K562 (cell line): ENCODE measurements at regions not wholly inside any gene's neighbourhood (a gene's known extent, or its start where the extent isn't known, plus 50 kb on each side); places are given as distances from the start of the nearest gene placed in this dataset.

Source experiments
- ATAC-seq: fragments of 200-7000 bp; cut with Tn5 transposase; 3 replicates; pipeline ENCODE4 v1.9.1; 2020; ENCODE audit warnings: moderate library complexity
- BruUV-seq: library from RNA; stranded (reverse); fragments of 400-500 nt; replicated peaks from 2 replicates; lab custom pipeline; 2021; lab: Mats Ljungman, UMichigan
- CTCF ChIA-PET: fragments of 300-600 bp; formaldehyde crosslinking; extraction: SDS; loops from one replicate; lab custom pipeline; 2021; ENCODE audit warnings: low intra/inter-chr PET ratio; lab: Yijun Ruan, JAX
- POLR2A ChIA-PET: fragments of 300-600, 350-650 bp; sonication (Branson Sonifier 250); formaldehyde crosslinking; extraction: SDS; loops from one replicate; lab custom pipeline; 2021; ENCODE audit warnings: antibody characterized with exemption, inconsistent platforms; lab: Yijun Ruan, JAX
- DNase-seq, 4 experiments: peaks; one replicate each; pipeline versions ENCODE4 v3.0.0 to v3.0.0-alpha.2; 2011 to 2018; ENCODE audit warnings: low spot score in 3 of 4, mixed read lengths in 3 of 4; ENCODE audit errors: extremely low read depth in 1 of 4
- FAIRE-seq: peaks from 2 replicates; lab custom pipeline; 2011; peaks lifted over from hg19 to GRCh38; lab: Jason Lieb, UNC
- H2AFZ ChIP-seq: 2 replicates; pipeline ENCODE4 v1.6.0; 2011; ENCODE audit warnings: low read depth, low read length, control low read depth, inconsistent platforms
- H3K27ac ChIP-seq: fragments of 200-600 bp; 3 replicates; pipeline ENCODE4 v1.8.0; 2011; ENCODE audit warnings: low read depth, mild to moderate bottlenecking, control low read depth, inconsistent platforms, low read length, moderate library complexity, mixed read lengths; ENCODE audit errors: extremely low read depth
- H3K27me3 ChIP-seq, 2 experiments: fragments of 300-600 bp in 1 of 2; 2 replicates in 1 of 2; 3 replicates in 1 of 2; pipeline versions ENCODE4 v1.6.0 to v1.8.0; 2011; ENCODE audit warnings: inconsistent platforms in 2 of 2, low read length in 2 of 2, mild to moderate bottlenecking in 1 of 2, mixed read lengths in 1 of 2, moderate library complexity in 1 of 2; ENCODE audit not compliant: control insufficient read depth in 2 of 2, insufficient read depth in 2 of 2
- H3K36me3 ChIP-seq: fragments of 300-600 bp; 3 replicates; pipeline ENCODE4 v1.8.0; 2011; ENCODE audit warnings: mild to moderate bottlenecking, low read length, inconsistent platforms; ENCODE audit not compliant: control insufficient read depth, insufficient read depth
- H3K4me1 ChIP-seq, 2 experiments: fragments of 200-600 bp in 1 of 2; replicated peaks in 1 of 2; 2 replicates in 1 of 2; 3 replicates in 1 of 2; pipeline versions ENCODE4 v1.5.1 to v1.8.0; 2011; ENCODE audit warnings: inconsistent platforms in 2 of 2, low read length in 2 of 2, mild to moderate bottlenecking in 1 of 2, mixed read lengths in 1 of 2, moderate library complexity in 1 of 2; ENCODE audit not compliant: control insufficient read depth in 2 of 2, insufficient read depth in 2 of 2
- H3K4me2 ChIP-seq: 2 replicates; pipeline ENCODE4 v1.6.1; 2011; ENCODE audit warnings: low read length, control low read depth, inconsistent platforms, mixed read lengths; ENCODE audit not compliant: insufficient read depth
- H3K4me3 ChIP-seq: fragments of 200-600 bp; sonication (generic), shearing (Covaris generic); 2 replicates; pipeline ENCODE4 v1.5.1; 2016; ENCODE audit warnings: control low read depth, inconsistent platforms
- H3K79me2 ChIP-seq: fragments of 200-600 bp; 3 replicates; pipeline ENCODE4 v1.8.0; 2011; ENCODE audit warnings: low read length, inconsistent platforms; ENCODE audit not compliant: control insufficient read depth, insufficient read depth
- H3K9ac ChIP-seq, 2 experiments: 2 replicates each; pipeline versions ENCODE4 v1.6.0 to v1.6.1; 2011; ENCODE audit warnings: low read depth in 2 of 2, low read length in 2 of 2, control low read depth in 1 of 2, inconsistent platforms in 1 of 2, mild to moderate bottlenecking in 1 of 2, mixed read lengths in 1 of 2; ENCODE audit not compliant: insufficient read depth in 1 of 2
- H3K9me1 ChIP-seq: one replicate; pipeline ENCODE4 v1.6.0; 2011; ENCODE audit warnings: inconsistent platforms, mild to moderate bottlenecking, low read length, moderate library complexity; ENCODE audit not compliant: control insufficient read depth, insufficient read depth
- H3K9me3 ChIP-seq: replicated peaks from 2 replicates; pipeline ENCODE4 v1.5.1; 2011; ENCODE audit warnings: low read depth, low read length, inconsistent platforms; ENCODE audit not compliant: control insufficient read depth, insufficient read depth
- H4K20me1 ChIP-seq: replicated peaks from 2 replicates; pipeline ENCODE4 v1.6.1; 2011; ENCODE audit warnings: low read length, inconsistent platforms, mixed read lengths; ENCODE audit not compliant: control insufficient read depth, insufficient read depth
- KLF10 ChIP-seq: fragments of 250-450 bp; sonication (Bioruptor Pico); IDR thresholded peaks from 2 replicates; pipeline ENCODE4 v1.6.1; 2021; ENCODE audit warnings: matching md5 sums
- MTF1 ChIP-seq: fragments of 250-450 bp; sonication (Bioruptor Pico); IDR thresholded peaks from 2 replicates; pipeline ENCODE4 v1.9.0; 2021; ENCODE audit warnings: moderate library complexity, mild to moderate bottlenecking, inconsistent platforms, borderline replicate concordance
- NR3C1 ChIP-seq: sonication (generic); formaldehyde crosslinking; IDR thresholded peaks from 2 replicates; pipeline ENCODE4 v1.8.1; 2022; ENCODE audit warnings: missing genetic modification reagents
- SMARCC2 ChIP-seq: fragments of 450-650 bp; IDR thresholded peaks from 2 replicates; pipeline ENCODE4 v1.6.1; 2017; ENCODE audit warnings: antibody characterized with exemption, moderate library complexity, mild to moderate bottlenecking, low read depth
- WGBS: fragments of 100-300 bp; shearing (Covaris generic); methylation state at CpG from one replicate; pipeline ENCODE4 v1.1.6; 2016; ENCODE audit warnings: low coverage, mixed read lengths; ENCODE audit not compliant: insufficient coverage; ENCODE audit errors: missing lambda C conversion rate; 5-methylcytosine and 5-hydroxymethylcytosine counted together
- in situ Hi-C: fragments of 300-500 bp; cut with MboI; formaldehyde crosslinking; loops from 4 replicates; pipeline ENCODE4 v1.15.0; 2018; ENCODE audit warnings: inconsistent platforms, mixed read lengths
- intact Hi-C: fragments of 100-400 bp; cut with micrococcal nuclease; formaldehyde crosslinking; loops from 2 replicates; pipeline ENCODE4 v1.14.2; 2022
- TF ChIP-seq, protein P1 (sequence below): fragments of 200-600 bp; sonication (generic); IDR thresholded peaks from one replicate; pipeline ENCODE4 v1.6.1; 2012; ENCODE audit warnings: mild to moderate bottlenecking, low read depth, low read length, inconsistent platforms
- TF ChIP-seq, protein P2 (sequence below): sonication (generic); formaldehyde crosslinking; IDR thresholded peaks from 2 replicates; pipeline ENCODE4 v1.8.0; 2022; ENCODE audit warnings: missing genetic modification reagents, mild to moderate bottlenecking, borderline replicate concordance
- TF ChIP-seq, protein P3 (sequence below): fragments of 250-450 bp; sonication (Bioruptor Pico); IDR thresholded peaks from 2 replicates; pipeline ENCODE4 v1.8.0; 2022; ENCODE audit warnings: inconsistent platforms, mild to moderate bottlenecking, moderate library complexity, borderline replicate concordance

DNA sequence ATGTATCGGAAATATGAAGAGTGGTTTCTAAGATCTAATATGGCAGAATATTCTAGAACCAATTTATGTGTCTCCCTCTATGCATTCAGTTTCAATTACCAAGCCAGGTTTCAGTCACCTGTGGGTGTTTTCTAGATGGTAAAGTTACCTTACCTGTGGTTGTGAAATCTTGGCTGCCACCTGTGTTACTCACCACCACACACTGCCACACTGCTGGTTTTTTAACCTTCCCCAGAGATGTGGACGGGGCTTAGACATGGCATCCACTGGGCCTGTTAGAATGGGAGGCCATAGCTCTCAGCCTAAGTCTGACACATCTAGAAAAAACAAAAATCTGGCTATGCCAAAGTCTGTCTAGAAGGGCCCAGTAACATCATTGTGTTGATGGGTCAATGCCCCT lies 896.5 kb upstream of the PABPC4L start:
- H3K4me3 ChIP-seq, result no peak overlapping the region
- ATAC-seq (no peak), DNase-seq (no peak), FAIRE-seq (no peak)
- H3K9ac ChIP-seq, result no peak overlapping the region
- WGBS, result 0% methylated on average over 2 of the region's 2 CpGs
- no peaks in the 10 kb centered on the region for H4K20me1 ChIP-seq
- in situ Hi-C loops, result no loop called here
- intact Hi-C loops, result no loop called here
- H3K79me2 ChIP-seq, result no peaks in the 10 kb centered on the region
- no peaks in the 10 kb centered on the region for H3K36me3 ChIP-seq
- BruUV-seq, result no TSS peak
- no peaks in the 10 kb centered on the region for H3K4me1 ChIP-seq
- H3K27me3 ChIP-seq, result no peaks in the 10 kb centered on the region
- ChIA-PET CTCF (no interaction called here), POLR2A (no interaction called here)
- no peak overlapping the region for H3K4me2 ChIP-seq
- H3K9me3 ChIP-seq, result no peaks in the 10 kb centered on the region
- no peak overlapping the region for H2AFZ ChIP-seq
- no peak overlapping the region for H3K27ac ChIP-seq
- no peaks in the 10 kb centered on the region for H3K9me1 ChIP-seq
- TF ChIP-seq, protein P1, sequence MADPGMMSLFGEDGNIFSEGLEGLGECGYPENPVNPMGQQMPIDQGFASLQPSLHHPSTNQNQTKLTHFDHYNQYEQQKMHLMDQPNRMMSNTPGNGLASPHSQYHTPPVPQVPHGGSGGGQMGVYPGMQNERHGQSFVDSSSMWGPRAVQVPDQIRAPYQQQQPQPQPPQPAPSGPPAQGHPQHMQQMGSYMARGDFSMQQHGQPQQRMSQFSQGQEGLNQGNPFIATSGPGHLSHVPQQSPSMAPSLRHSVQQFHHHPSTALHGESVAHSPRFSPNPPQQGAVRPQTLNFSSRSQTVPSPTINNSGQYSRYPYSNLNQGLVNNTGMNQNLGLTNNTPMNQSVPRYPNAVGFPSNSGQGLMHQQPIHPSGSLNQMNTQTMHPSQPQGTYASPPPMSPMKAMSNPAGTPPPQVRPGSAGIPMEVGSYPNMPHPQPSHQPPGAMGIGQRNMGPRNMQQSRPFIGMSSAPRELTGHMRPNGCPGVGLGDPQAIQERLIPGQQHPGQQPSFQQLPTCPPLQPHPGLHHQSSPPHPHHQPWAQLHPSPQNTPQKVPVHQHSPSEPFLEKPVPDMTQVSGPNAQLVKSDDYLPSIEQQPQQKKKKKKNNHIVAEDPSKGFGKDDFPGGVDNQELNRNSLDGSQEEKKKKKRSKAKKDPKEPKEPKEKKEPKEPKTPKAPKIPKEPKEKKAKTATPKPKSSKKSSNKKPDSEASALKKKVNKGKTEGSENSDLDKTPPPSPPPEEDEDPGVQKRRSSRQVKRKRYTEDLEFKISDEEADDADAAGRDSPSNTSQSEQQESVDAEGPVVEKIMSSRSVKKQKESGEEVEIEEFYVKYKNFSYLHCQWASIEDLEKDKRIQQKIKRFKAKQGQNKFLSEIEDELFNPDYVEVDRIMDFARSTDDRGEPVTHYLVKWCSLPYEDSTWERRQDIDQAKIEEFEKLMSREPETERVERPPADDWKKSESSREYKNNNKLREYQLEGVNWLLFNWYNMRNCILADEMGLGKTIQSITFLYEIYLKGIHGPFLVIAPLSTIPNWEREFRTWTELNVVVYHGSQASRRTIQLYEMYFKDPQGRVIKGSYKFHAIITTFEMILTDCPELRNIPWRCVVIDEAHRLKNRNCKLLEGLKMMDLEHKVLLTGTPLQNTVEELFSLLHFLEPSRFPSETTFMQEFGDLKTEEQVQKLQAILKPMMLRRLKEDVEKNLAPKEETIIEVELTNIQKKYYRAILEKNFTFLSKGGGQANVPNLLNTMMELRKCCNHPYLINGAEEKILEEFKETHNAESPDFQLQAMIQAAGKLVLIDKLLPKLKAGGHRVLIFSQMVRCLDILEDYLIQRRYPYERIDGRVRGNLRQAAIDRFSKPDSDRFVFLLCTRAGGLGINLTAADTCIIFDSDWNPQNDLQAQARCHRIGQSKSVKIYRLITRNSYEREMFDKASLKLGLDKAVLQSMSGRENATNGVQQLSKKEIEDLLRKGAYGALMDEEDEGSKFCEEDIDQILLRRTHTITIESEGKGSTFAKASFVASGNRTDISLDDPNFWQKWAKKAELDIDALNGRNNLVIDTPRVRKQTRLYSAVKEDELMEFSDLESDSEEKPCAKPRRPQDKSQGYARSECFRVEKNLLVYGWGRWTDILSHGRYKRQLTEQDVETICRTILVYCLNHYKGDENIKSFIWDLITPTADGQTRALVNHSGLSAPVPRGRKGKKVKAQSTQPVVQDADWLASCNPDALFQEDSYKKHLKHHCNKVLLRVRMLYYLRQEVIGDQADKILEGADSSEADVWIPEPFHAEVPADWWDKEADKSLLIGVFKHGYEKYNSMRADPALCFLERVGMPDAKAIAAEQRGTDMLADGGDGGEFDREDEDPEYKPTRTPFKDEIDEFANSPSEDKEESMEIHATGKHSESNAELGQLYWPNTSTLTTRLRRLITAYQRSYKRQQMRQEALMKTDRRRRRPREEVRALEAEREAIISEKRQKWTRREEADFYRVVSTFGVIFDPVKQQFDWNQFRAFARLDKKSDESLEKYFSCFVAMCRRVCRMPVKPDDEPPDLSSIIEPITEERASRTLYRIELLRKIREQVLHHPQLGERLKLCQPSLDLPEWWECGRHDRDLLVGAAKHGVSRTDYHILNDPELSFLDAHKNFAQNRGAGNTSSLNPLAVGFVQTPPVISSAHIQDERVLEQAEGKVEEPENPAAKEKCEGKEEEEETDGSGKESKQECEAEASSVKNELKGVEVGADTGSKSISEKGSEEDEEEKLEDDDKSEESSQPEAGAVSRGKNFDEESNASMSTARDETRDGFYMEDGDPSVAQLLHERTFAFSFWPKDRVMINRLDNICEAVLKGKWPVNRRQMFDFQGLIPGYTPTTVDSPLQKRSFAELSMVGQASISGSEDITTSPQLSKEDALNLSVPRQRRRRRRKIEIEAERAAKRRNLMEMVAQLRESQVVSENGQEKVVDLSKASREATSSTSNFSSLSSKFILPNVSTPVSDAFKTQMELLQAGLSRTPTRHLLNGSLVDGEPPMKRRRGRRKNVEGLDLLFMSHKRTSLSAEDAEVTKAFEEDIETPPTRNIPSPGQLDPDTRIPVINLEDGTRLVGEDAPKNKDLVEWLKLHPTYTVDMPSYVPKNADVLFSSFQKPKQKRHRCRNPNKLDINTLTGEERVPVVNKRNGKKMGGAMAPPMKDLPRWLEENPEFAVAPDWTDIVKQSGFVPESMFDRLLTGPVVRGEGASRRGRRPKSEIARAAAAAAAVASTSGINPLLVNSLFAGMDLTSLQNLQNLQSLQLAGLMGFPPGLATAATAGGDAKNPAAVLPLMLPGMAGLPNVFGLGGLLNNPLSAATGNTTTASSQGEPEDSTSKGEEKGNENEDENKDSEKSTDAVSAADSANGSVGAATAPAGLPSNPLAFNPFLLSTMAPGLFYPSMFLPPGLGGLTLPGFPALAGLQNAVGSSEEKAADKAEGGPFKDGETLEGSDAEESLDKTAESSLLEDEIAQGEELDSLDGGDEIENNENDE, result no peak
- TF ChIP-seq KLF10 (no peak), SMARCC2 (no peak), NR3C1 (no peak), MTF1 (CRISPR knock-in tag) (no peak)
- TF ChIP-seq, protein P2, sequence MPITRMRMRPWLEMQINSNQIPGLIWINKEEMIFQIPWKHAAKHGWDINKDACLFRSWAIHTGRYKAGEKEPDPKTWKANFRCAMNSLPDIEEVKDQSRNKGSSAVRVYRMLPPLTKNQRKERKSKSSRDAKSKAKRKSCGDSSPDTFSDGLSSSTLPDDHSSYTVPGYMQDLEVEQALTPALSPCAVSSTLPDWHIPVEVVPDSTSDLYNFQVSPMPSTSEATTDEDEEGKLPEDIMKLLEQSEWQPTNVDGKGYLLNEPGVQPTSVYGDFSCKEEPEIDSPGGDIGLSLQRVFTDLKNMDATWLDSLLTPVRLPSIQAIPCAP (CRISPR knock-in tag), result no peak
- TF ChIP-seq, protein P3, sequence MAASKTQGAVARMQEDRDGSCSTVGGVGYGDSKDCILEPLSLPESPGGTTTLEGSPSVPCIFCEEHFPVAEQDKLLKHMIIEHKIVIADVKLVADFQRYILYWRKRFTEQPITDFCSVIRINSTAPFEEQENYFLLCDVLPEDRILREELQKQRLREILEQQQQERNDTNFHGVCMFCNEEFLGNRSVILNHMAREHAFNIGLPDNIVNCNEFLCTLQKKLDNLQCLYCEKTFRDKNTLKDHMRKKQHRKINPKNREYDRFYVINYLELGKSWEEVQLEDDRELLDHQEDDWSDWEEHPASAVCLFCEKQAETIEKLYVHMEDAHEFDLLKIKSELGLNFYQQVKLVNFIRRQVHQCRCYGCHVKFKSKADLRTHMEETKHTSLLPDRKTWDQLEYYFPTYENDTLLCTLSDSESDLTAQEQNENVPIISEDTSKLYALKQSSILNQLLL (CRISPR knock-in tag), result no peak
